NCI-H146 treated with DMSO at 0.1 percent for 48 hours (cell line): ENCODE measurements at regions not wholly inside any gene's neighbourhood (a gene's known extent, or its start where the extent isn't known, plus 50 kb on each side); places are given as distances from the start of the nearest gene placed in this dataset.
"Not testable (repeated sequence)": the region's sequence is repeated elsewhere in the genome, so short reads cannot be mapped to it uniquely, and the experiment has no call there.

ENCODE experiments used
- DNase-seq: peaks from one replicate; lab custom pipeline; 2025; ENCODE audit not compliant: unreplicated experiment; lab: John Stamatoyannopoulos, UW

- DNase-seq = no peak
Observed at GRCh38 chr10:23643111-23643780, 204.4 kb downstream of the OTUD1 start.

GRCh38 chr10:23648618-23649017, 209.7 kb downstream of the OTUD1 start:
- no peak for DNase-seq

- DNase-seq = no peak
Observed at GRCh38 chr10:23656735-23657134, 217.9 kb downstream of the OTUD1 start.

GRCh38 chr10:23657677-23658076, 218.8 kb downstream of the OTUD1 start:
- no peak for DNase-seq

GRCh38 chr10:23671866-23672265, 233.0 kb downstream of the OTUD1 start:
- not testable (repeated sequence) for DNase-seq

GRCh38 chr10:23675585-23675984, 236.7 kb downstream of the OTUD1 start:
- no peak for DNase-seq

- DNase-seq = no peak
Observed at GRCh38 chr10:23676296-23676695, 237.4 kb downstream of the OTUD1 start.

GRCh38 chr10:23686722-23687121, 247.8 kb downstream of the OTUD1 start:
- DNase-seq = no peak

GRCh38 chr10:23692736-23693135, 253.9 kb downstream of the OTUD1 start:
- no peak for DNase-seq

GRCh38 chr10:23693501-23693901, 254.6 kb downstream of the OTUD1 start:
- DNase-seq = no peak

GRCh38 chr10:23693925-23694324, 255.1 kb downstream of the OTUD1 start:
- no peak for DNase-seq

- DNase-seq = no peak
Observed at GRCh38 chr10:23694446-23694920, 255.6 kb downstream of the OTUD1 start.

- no peak for DNase-seq
Observed at GRCh38 chr10:23694921-23695824, 256.3 kb downstream of the OTUD1 start.

GRCh38 chr10:23695825-23696420, 257.0 kb downstream of the OTUD1 start:
- DNase-seq = no peak

GRCh38 chr10:23696476-23696875, 257.6 kb downstream of the OTUD1 start:
- DNase-seq = no peak

GRCh38 chr10:23702977-23703414, 264.1 kb downstream of the OTUD1 start:
- DNase-seq = peak; percentile 45

- no peak for DNase-seq
Observed at GRCh38 chr10:23715363-23715762, 276.5 kb downstream of the OTUD1 start.

- DNase-seq = no peak
Observed at GRCh38 chr10:23717913-23718312, 279.0 kb downstream of the OTUD1 start.

- no peak for DNase-seq
Observed at GRCh38 chr10:23718946-23719345, 280.1 kb downstream of the OTUD1 start.

GRCh38 chr10:23723796-23724195, 284.9 kb downstream of the OTUD1 start:
- DNase-seq = no peak

- DNase-seq = no peak
Observed at GRCh38 chr10:23725548-23725947, 286.7 kb downstream of the OTUD1 start.

- no peak for DNase-seq
Observed at GRCh38 chr10:23742368-23742767, 303.5 kb downstream of the OTUD1 start.
